ENCODE measurements at regions not wholly inside any gene's neighbourhood (a gene's known extent, or its start where the extent isn't known, plus 50 kb on each side); places are given as distances from the start of the nearest gene placed in this dataset.

DNA sequence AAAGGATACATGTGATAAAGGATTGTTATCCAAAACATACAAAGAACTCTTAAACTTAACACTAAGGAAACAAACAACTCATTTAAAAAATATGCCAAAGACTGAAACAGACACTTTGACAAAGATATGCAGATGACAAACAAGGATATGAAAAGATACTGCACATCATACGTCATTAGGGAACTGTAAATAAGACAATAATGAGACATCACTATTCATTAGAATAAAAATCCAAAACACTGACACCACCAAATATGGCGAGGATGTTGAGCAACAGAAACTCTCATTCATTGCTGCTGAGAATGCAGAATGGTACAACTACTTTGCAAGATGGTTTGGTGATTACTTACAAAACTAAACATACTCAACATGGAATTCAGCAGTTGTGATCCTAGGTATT, 156.5 kb upstream of the FOXA2 start:
- Mint-ChIP-seq H3K27me3 (ENCODE audit: insufficient read depth) (no peaks in the 10 kb centered on the region), H3K27ac (no peak overlapping the region), H3K4me3 (no peak overlapping the region), H3K9me3 (peaks cover 16% of the 10 kb centered on the region), H3K4me1 (ENCODE audit: low read depth) (no peaks in the 10 kb centered on the region), H3K36me3 (ENCODE audit: low read depth) (no peaks in the 10 kb centered on the region)
- TF ChIP-seq, protein P1, sequence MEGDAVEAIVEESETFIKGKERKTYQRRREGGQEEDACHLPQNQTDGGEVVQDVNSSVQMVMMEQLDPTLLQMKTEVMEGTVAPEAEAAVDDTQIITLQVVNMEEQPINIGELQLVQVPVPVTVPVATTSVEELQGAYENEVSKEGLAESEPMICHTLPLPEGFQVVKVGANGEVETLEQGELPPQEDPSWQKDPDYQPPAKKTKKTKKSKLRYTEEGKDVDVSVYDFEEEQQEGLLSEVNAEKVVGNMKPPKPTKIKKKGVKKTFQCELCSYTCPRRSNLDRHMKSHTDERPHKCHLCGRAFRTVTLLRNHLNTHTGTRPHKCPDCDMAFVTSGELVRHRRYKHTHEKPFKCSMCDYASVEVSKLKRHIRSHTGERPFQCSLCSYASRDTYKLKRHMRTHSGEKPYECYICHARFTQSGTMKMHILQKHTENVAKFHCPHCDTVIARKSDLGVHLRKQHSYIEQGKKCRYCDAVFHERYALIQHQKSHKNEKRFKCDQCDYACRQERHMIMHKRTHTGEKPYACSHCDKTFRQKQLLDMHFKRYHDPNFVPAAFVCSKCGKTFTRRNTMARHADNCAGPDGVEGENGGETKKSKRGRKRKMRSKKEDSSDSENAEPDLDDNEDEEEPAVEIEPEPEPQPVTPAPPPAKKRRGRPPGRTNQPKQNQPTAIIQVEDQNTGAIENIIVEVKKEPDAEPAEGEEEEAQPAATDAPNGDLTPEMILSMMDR (IDR thresholded peaks at IDR 0.05), result no peak
- DNase-seq, result no peak

DNA sequence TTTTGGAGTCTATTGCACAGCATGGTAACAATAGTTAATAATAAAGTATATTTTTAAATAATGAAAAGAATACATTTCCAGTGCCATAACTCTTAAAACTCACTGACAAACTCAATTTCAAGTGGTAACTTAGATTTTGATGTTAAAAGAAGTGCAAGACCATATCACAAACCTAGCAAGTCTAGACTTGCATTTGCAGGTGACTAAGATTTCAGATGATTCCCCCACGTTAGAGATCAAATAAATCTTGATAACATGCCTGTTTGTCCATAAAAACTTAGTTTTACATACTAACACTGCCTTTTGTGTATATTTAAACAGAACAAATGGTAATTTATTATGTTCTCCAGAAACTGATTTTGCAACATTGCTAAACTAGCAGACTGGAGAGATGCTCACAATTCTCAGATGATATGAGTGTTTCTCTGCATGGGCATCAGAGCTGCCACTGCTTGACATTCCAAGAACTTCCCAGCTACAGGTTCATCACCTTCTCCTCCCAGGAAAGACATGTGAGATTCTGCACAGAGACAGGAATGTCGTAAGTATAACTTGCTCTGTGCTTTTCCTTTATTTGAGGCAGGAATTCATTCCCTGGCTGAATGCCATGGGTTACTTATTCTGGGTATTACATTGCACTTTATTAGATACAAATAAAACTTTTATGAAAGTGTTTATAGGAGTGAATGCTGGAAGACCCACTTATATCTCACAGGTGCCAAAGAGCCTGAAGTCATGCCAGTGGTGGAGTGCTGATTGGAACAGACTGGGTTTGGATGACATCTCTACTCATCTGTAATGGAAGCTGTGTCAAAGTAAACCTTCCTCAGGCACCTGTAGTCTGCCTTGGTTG, 160.2 kb upstream of the FOXA2 start:
- no peak for DNase-seq
- Mint-ChIP-seq H3K4me1 (ENCODE audit: low read depth) (no peaks in the 10 kb centered on the region), H3K36me3 (ENCODE audit: low read depth) (no peaks in the 10 kb centered on the region), H3K27me3 (ENCODE audit: insufficient read depth) (no peaks in the 10 kb centered on the region), H3K4me3 (no peak overlapping the region), H3K27ac (no peak overlapping the region), H3K9me3 (peaks cover 34% of the 10 kb centered on the region)
- TF ChIP-seq, protein P1 (IDR thresholded peaks at IDR 0.05), result no peak

DNA sequence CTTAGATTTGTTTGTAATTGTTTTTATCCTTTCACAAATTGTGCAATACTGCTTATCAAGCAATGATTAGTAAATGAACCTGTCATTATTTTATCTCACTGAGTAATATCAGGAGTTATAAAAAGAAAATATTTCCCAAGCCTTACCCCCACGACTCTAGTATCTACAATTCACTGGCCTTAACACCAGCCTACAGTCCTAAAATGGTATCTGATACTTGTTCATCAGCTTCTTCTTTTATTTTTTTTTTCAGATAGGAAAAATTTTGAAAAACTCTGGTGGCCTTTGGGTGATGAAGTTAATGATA, 160.8 kb upstream of the FOXA2 start:
- H3K4me1 Mint-ChIP-seq (ENCODE audit: low read depth), result no peaks in the 10 kb centered on the region
- TF ChIP-seq, protein P1 (IDR thresholded peaks at IDR 0.05), result no peak
- no peak overlapping the region for H3K4me3 Mint-ChIP-seq
- H3K9me3 Mint-ChIP-seq, result peaks cover 38% of the 10 kb centered on the region
- DNase-seq, result no peak
- no peak overlapping the region for H3K27ac Mint-ChIP-seq
- no peaks in the 10 kb centered on the region for H3K27me3 Mint-ChIP-seq (ENCODE audit: insufficient read depth)
- no peaks in the 10 kb centered on the region for H3K36me3 Mint-ChIP-seq (ENCODE audit: low read depth)

DNA sequence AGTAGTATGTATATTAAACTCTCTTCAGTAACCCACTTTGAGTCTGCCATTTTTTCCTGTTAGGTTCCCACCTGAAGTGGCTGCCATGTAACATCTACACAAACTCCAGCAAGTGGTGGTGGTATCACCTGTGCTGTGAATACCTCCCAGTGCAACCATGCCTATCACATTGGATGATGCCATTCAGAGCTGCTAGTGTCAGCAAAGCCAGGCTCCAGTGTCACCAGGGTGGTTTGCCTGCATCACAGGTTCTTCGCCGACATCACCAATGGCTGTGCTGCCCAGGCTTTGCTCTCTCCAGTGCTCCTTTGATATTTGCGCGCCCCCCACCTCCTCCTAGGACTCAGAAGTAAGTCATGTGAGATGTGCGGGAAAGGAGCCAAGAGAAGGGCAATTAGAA, 162.6 kb upstream of the FOXA2 start:
- Mint-ChIP-seq H3K9me3 (peaks cover 51% of the 10 kb centered on the region), H3K4me3 (no peak overlapping the region), H3K27ac (no peak overlapping the region), H3K27me3 (ENCODE audit: insufficient read depth) (no peaks in the 10 kb centered on the region), H3K4me1 (ENCODE audit: low read depth) (no peaks in the 10 kb centered on the region), H3K36me3 (ENCODE audit: low read depth) (no peaks in the 10 kb centered on the region)
- DNase-seq, result no peak
- TF ChIP-seq, protein P1 (IDR thresholded peaks at IDR 0.05), result no peak

DNA sequence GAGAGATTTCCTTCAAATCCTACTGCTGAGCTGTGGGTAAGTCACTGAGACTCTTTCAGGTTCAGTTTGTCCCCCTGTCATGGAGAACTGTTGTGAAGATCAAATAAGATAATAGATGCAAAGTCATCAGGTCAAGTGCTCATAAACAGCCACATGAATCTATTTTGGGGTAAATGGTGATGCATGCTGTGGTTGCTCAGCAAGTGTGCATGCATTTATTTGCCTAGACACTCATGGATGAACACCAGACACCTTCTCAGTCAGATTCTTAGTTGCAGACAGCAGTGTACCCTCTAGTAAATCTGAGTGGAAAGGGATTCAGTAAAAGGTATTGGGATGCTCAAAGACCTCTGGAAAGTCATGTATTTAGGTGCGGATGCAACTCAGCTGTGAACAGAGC, 168.0 kb upstream of the FOXA2 start:
- peaks cover 51% of the 10 kb centered on the region for H3K9me3 Mint-ChIP-seq
- H3K36me3 Mint-ChIP-seq (ENCODE audit: low read depth), result no peaks in the 10 kb centered on the region
- H3K27me3 Mint-ChIP-seq (ENCODE audit: insufficient read depth), result no peaks in the 10 kb centered on the region
- TF ChIP-seq, protein P1 (IDR thresholded peaks at IDR 0.05), result no peak
- DNase-seq, result no peak
- H3K4me1 Mint-ChIP-seq (ENCODE audit: low read depth), result no peaks in the 10 kb centered on the region
- no peak overlapping the region for H3K27ac Mint-ChIP-seq
- no peak overlapping the region for H3K4me3 Mint-ChIP-seq

Measured in HFFc6 (cell line).